Activated CD4-positive, alpha-beta memory T cell treated with anti-CD3 and anti-CD28 coated beads, Interleukin-2, amount 10 ng/mL, durations not matched to agents 7 days and 5 days (primary cell): ENCODE measurements at regions not wholly inside any gene's neighbourhood (a gene's known extent, or its start where the extent isn't known, plus 50 kb on each side); places are given as distances from the start of the nearest gene placed in this dataset.
A peak's percentile ranks its signal among the peaks of the same experiment; 100 is the strongest.

Source experiments
- CTCF ChIA-PET: fragments of 350-600 bp; sonication (Branson Sonifier 250); formaldehyde crosslinking; loops from one replicate; lab custom pipeline; 2021; ENCODE audit warnings: antibody characterized with exemption, inconsistent platforms; lab: Charles Lee
- POLR2A ChIA-PET: fragments of 350-600 bp; sonication (Branson Sonifier 250); formaldehyde crosslinking; loops from one replicate; lab custom pipeline; 2021; ENCODE audit warnings: antibody characterized with exemption; lab: Charles Lee
- DNase-seq: peaks from one replicate; pipeline ENCODE4 v3.0.0-alpha.2; 2020
- H3K27ac Mint-ChIP-seq: one replicate; pipeline ENCODE4 v1.8.0; 2021; ENCODE audit warnings: mild to moderate bottlenecking, mixed read lengths
- H3K27me3 Mint-ChIP-seq: one replicate; pipeline ENCODE4 v1.8.0; 2021; ENCODE audit warnings: mixed read lengths
- H3K36me3 Mint-ChIP-seq: one replicate; pipeline ENCODE4 v1.8.0; 2021; ENCODE audit warnings: low read depth, mixed read lengths
- H3K4me1 Mint-ChIP-seq: one replicate; pipeline ENCODE4 v1.8.0; 2021; ENCODE audit warnings: mixed read lengths
- H3K4me3 Mint-ChIP-seq: one replicate; pipeline ENCODE4 v1.8.0; 2021; ENCODE audit warnings: mild to moderate bottlenecking, mixed read lengths
- H3K9me3 Mint-ChIP-seq: one replicate; pipeline ENCODE4 v1.8.0; 2021; ENCODE audit warnings: mixed read lengths

DNA sequence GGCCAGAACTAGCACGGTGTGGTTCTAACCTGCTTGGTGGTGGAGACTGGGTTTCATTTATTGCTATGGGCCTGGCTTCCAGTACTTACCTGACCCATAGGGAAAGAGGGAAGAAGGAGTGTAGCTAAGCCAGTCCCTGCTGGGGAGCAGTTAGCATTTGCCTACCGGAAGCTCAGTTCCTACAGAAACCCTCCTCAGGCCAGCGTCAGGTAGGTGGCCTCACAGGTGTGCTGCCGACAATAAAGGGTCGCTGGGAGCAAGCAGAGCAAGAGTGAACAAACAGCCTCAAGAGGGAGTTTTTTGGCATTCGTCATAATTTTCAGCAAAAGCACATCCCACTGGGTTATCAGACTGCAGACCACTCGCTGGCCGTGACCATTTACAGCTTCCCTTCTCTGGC, 740.6 kb upstream of the TENM3 start:
- CTCF ChIA-PET, result no interaction called here

DNA sequence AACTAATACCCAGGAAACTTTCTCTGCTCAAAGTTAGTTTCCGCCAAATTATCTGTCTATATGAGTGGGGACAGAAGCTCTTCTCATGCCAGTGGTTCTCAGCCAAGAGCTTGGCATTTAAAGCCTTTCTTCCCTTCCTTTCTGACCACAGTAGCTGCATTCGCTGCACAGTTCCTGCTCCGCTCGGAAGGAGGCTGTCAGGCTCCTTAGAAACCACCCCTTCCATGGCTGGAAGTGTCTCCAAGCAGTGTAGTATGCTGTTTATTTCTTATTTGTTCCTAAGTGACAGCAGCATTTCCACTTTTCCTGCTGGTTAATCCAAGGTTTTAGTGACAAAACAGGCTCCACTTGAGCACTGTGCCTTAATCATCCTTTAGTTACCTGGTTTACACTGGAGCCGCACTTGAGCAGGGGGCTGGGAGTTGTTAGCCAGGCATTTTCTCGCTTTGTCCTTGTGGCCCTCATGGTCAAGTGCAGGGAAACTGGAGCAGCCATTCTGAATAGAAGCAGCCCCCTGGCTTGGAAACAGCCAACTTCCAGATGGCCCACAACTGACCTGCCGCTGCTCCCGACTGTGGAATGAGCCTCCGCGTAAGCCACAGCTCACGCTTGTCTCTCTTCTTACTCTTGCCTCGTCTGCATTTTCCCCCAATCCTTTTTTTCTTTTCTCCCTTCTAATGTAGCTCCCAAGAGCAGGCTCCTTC, 739.4 kb upstream of the TENM3 start:
- no peaks in the 10 kb centered on the region for H3K36me3 Mint-ChIP-seq
- no peak overlapping the region for H3K4me3 Mint-ChIP-seq
- H3K9me3 Mint-ChIP-seq, result peaks cover 2% of the 10 kb centered on the region
- H3K4me1 Mint-ChIP-seq, result no peaks in the 10 kb centered on the region
- DNase-seq, result no peak
- CTCF ChIA-PET, result no interaction called here
- no peaks in the 10 kb centered on the region for H3K27me3 Mint-ChIP-seq
- no peak overlapping the region for H3K27ac Mint-ChIP-seq
- POLR2A ChIA-PET, result no interaction called here

More for the DNA sequence above, 740.6 kb upstream of the TENM3 start:
- H3K4me3 Mint-ChIP-seq, result no peak overlapping the region
- H3K27ac Mint-ChIP-seq, result no peak overlapping the region
- DNase-seq, result no peak
- POLR2A ChIA-PET, result no interaction called here
- H3K9me3 Mint-ChIP-seq, result peaks cover 2% of the 10 kb centered on the region
- H3K36me3 Mint-ChIP-seq, result no peaks in the 10 kb centered on the region
- H3K4me1 Mint-ChIP-seq, result no peaks in the 10 kb centered on the region
- H3K27me3 Mint-ChIP-seq, result no peaks in the 10 kb centered on the region

DNA sequence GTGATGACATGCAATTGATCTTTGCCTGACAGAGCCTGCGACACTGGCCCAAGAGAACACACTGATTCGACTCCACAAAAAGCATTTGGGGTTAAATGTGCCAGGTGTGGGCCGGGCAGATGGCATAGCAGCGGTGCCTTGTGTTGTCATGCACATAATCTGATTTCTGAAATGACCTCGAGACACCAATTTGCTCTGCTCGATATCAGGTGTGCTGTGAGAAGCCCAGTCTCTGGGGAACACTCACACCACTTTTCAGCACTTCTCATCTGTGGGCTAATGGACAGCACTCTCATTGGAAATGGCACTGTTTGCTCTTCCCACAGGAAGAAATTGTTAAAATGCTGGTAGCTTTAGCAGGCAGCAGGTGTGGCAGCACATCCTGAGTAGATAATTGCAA, 738.3 kb upstream of the TENM3 start:
- Mint-ChIP-seq H3K27ac (no peak overlapping the region), H3K4me3 (no peak overlapping the region), H3K9me3 (peaks cover 4% of the 10 kb centered on the region), H3K4me1 (no peaks in the 10 kb centered on the region), H3K36me3 (no peaks in the 10 kb centered on the region), H3K27me3 (no peaks in the 10 kb centered on the region)
- CTCF ChIA-PET, result no interaction called here
- POLR2A ChIA-PET, result no interaction called here
- DNase-seq, result no peak

DNA sequence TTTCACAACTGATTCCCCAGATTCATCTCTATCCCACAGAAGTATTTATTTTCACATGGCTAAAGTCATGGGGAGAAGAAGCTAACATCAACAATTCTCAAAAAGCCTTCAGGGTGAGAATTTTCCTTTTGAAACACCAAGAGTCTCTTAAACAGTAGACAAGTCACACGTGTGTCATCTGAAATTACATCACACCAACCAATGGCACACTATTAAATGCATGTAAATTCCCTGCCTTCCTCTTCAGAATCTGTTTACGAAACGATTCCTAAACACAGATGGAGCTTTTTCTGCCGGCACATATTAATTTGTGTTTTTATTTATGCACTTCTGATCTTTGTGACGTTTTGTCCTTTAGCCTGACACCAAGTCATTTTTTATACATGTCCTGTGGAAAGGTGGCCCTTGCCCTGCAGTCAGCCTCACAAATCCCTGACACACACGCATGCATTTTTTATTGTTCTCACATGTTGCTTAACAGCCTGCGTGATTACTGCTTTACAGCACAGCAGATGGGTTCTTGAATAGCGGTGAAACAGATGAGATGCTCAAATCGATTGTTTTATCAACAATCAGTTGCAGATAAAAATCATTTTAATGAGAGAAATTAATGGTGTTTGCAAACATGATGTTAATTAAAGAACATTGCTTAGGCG, 735.9 kb upstream of the TENM3 start:
- CTCF ChIA-PET, result no interaction called here
- no peak for DNase-seq
- Mint-ChIP-seq H3K4me3 (no peak overlapping the region), H3K27ac (no peak overlapping the region), H3K4me1 (no peaks in the 10 kb centered on the region), H3K36me3 (no peaks in the 10 kb centered on the region), H3K27me3 (no peaks in the 10 kb centered on the region), H3K9me3 (peaks cover 4% of the 10 kb centered on the region)
- POLR2A ChIA-PET, result no interaction called here

DNA sequence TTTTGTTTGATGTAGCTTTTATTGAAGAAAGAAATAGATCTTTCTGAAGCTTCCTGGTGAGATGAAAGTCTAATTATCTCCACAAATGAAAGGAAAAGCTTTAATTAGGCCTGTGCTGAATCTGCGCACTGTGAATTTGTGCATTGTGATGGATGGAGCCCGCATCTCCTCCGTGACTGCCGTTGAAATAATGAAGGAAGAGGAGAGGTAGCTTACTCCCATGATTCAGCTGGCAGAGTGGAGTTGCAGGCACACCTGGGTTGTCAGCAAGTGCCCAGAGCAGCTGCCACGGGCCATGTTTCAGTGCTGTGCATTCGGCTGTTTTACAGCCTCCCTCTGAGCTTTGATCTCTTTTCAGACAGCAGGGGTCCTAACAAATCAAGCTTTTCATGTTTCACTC, 735.3 kb upstream of the TENM3 start:
- H3K27ac Mint-ChIP-seq, result no peak overlapping the region
- CTCF ChIA-PET, result interaction anchor here (0.7 kb wide), 1 partner anchor 809 kb away, joined by 4 read pairs; no protein-coding TSS in a partner anchor
- H3K9me3 Mint-ChIP-seq, result peaks cover 4% of the 10 kb centered on the region
- H3K4me3 Mint-ChIP-seq, result no peak overlapping the region
- POLR2A ChIA-PET, result no interaction called here
- no peaks in the 10 kb centered on the region for H3K27me3 Mint-ChIP-seq
- no peaks in the 10 kb centered on the region for H3K4me1 Mint-ChIP-seq
- DNase-seq, result no peak
- no peaks in the 10 kb centered on the region for H3K36me3 Mint-ChIP-seq

DNA sequence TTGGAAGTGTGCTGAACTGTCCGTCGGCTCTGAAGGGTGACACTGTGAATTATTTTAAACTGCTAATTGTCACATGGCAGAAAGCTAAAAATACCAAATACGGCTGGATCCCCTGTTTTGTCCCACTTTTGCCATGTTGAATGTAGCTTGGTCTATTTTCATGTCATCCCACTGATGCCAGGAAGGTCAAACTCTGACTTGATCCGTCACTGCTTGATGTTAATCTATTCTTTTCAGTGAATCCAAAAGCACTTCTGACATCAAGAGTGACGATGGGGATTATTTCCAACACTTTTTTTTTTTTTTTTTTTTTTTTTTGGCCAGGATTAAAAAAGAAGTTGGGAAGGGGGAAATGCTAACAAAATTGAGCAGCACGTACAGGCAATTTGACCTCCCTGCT, 734.6 kb upstream of the TENM3 start:
- Mint-ChIP-seq H3K4me3 (no peak overlapping the region), H3K36me3 (no peaks in the 10 kb centered on the region), H3K27me3 (no peaks in the 10 kb centered on the region), H3K9me3 (peaks cover 4% of the 10 kb centered on the region), H3K27ac (no peak overlapping the region), H3K4me1 (no peaks in the 10 kb centered on the region)
- POLR2A ChIA-PET, result no interaction called here
- DNase-seq, result no peak
- CTCF ChIA-PET, result interaction anchor here (0.7 kb wide), 1 partner anchor 808 kb away, joined by 4 read pairs; no protein-coding TSS in a partner anchor

DNA sequence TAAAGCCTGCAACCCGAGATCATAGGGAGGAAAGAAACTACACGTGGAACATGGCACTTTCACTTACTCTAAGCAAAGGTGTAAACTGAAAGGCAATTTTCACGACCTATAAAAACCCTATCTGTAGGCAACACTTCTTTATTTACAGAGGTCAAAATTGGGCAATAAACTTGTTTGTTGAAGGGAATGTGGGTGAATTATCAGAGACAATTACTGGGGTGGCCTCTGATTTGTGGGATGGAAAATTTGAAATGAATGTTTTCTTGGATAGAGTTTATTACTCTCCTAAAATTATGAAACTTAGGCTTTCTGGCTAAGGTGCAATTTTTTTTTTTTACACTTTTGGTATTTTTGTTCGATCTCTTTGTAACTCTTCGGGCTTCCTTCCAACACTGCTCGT, 734.1 kb upstream of the TENM3 start:
- POLR2A ChIA-PET, result no interaction called here
- Mint-ChIP-seq H3K27ac (no peak overlapping the region), H3K4me1 (no peaks in the 10 kb centered on the region), H3K4me3 (no peak overlapping the region), H3K9me3 (peaks cover 4% of the 10 kb centered on the region), H3K36me3 (no peaks in the 10 kb centered on the region), H3K27me3 (no peaks in the 10 kb centered on the region)
- CTCF ChIA-PET, result no interaction called here
- no peak for DNase-seq

DNA sequence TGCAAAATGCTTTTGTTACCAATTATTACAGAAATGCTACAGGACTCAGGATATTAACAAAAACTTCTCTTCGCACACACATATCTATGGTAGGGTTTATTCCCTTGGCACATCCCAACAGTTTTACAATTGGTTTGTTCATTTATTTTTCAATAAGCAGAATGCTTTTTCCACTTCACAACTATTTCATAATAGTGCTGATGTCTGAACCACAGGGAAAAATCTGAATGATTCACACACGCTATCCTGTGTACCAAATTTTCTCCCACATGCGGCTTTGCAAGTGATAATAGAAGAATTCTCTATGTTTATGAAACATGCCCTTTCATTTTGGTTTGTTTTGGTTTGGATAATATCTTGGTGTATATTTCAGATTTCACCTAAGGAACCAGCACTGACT, 725.7 kb upstream of the TENM3 start:
- Mint-ChIP-seq H3K27ac (no peak overlapping the region), H3K4me3 (no peak overlapping the region)
- POLR2A ChIA-PET, result no interaction called here

DNA sequence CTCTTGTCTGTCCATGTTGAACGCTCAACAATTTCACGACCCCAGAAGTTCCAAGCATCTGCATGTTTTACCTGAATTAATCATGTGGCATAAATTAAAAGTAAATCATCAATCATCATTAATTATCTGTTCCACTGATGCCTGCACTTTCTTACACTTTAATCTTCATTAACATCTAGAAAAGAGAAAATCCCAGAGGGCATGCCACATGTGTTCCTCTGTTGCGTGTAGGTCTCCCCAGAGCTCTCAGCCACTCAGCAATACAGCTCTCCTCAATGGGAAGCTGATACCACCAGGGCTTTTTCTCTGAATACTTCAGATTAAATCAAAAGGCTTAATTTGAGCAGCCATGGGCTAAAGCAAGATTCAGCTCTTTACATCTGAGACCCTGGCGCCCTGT, 722.4 kb upstream of the TENM3 start:
- no peaks in the 10 kb centered on the region for H3K27me3 Mint-ChIP-seq
- H3K9me3 Mint-ChIP-seq, result peaks cover 4% of the 10 kb centered on the region
- POLR2A ChIA-PET, result no interaction called here
- CTCF ChIA-PET, result no interaction called here
- no peak overlapping the region for H3K4me3 Mint-ChIP-seq
- no peaks in the 10 kb centered on the region for H3K4me1 Mint-ChIP-seq
- H3K27ac Mint-ChIP-seq, result no peak overlapping the region
- no peak for DNase-seq
- no peaks in the 10 kb centered on the region for H3K36me3 Mint-ChIP-seq

More for the DNA sequence above, 725.7 kb upstream of the TENM3 start:
- Mint-ChIP-seq H3K27me3 (no peaks in the 10 kb centered on the region), H3K36me3 (no peaks in the 10 kb centered on the region), H3K4me1 (no peaks in the 10 kb centered on the region), H3K9me3 (peaks cover 6% of the 10 kb centered on the region)
- CTCF ChIA-PET, result no interaction called here
- no peak for DNase-seq

DNA sequence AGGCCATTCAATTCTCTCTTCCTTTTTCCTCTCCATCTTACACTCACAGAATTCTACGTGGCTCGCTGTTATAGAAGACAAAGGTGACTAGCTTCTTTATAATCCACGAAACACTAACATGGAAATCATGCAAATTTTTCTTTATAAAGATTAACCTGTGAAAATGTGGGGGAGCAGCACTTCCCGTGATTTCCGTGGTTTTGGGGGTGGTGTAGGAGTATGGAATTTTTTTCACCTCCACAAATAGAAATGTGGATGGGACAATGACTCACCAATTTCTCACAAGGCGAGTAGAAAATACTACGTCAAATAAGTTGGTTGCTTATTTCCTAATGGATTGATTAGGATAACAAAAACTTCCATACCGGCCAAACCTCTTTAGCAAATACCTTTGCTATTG, 719.2 kb upstream of the TENM3 start:
- Mint-ChIP-seq H3K4me3 (no peak overlapping the region), H3K9me3 (no peaks in the 10 kb centered on the region), H3K4me1 (no peaks in the 10 kb centered on the region), H3K27me3 (no peaks in the 10 kb centered on the region), H3K36me3 (no peaks in the 10 kb centered on the region), H3K27ac (no peak overlapping the region)
- ChIA-PET POLR2A (no interaction called here), CTCF (no interaction called here)
- DNase-seq, result no peak

DNA sequence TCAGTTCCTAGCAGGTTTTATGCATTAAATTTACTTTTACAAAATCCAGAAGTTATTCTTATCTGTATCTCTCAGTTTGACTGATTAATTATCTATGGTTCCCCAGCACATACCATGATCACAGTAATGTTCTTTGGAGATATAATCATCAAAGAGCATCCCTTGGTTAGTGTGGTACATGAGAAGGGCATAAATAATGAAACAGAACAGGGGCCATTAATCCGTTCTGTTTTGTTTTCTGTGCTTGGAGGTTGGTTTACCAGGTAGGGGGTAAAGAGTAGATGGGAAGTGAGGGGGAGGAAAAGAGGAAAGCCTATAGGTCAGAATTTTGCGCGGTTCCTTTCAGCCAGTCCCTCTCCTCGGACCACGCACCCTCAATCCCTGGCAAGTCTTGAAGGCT, 718.7 kb upstream of the TENM3 start:
- Mint-ChIP-seq H3K36me3 (no peaks in the 10 kb centered on the region), H3K27ac (no peak overlapping the region), H3K9me3 (no peaks in the 10 kb centered on the region), H3K4me1 (no peaks in the 10 kb centered on the region), H3K27me3 (no peaks in the 10 kb centered on the region), H3K4me3 (no peak overlapping the region)
- ChIA-PET POLR2A (no interaction called here), CTCF (interaction anchor here (0.6 kb wide), 1 partner anchor 217 kb away, joined by 4 read pairs; no protein-coding TSS in a partner anchor)
- DNase-seq, result no peak

DNA sequence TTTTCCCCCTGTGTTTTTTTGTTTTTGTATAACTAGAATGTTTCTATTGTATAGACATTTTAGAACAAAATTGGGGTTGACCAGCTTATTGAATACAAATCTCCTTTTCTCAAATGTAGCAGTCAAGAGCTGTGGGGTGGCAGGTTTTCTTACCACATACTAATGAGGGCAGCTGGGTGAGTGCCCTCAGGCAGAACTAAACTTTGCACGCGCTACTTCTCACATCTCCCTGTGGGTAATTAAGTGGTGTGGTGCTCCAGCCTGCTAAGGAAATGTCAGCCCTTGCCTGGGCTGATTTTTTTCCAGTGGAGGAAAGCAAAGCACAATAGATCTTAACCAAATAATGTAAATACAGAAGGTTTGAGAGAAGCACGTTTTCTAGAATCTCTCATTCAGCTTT, 717.6 kb upstream of the TENM3 start:
- no peaks in the 10 kb centered on the region for H3K27me3 Mint-ChIP-seq
- CTCF ChIA-PET, result no interaction called here

DNA sequence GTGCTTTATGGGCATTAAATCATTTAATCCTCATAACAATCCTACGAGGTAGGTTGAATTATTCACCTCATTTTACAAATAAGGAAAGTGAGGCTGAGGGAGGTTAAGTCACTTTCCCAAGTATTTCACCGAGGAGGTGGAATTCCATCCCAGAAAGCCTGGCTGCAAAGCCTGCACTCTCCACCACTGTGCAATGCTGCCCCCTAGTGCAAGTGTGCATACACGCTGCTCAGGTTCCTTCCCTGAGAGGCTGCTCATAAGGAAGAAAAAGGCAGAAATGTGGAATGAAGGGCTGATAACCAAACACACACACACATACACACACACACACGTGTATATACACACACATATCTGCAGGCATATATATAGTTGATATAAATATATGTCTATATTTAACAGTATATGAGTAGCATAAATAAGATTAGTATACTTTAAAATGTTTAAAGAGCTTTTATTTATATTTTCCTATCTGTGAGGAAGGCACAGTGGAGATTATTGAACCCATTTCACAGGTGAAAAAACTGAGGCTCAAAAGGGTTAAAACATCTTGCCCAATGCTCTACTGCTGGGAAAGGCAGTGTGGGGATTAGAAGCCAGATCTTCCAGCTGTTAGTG, 714.5 kb upstream of the TENM3 start:
- H3K27ac Mint-ChIP-seq, result no peak overlapping the region
- no peaks in the 10 kb centered on the region for H3K4me1 Mint-ChIP-seq
- ChIA-PET CTCF (interaction anchor here (0.6 to 1.6 kb wide), 7 partner anchors 14 to 388 kb away, joined by 3 to 4 read pairs (median 3); no protein-coding TSS in a partner anchor), POLR2A (no interaction called here)
- H3K36me3 Mint-ChIP-seq, result no peaks in the 10 kb centered on the region
- H3K9me3 Mint-ChIP-seq, result no peaks in the 10 kb centered on the region
- no peak overlapping the region for H3K4me3 Mint-ChIP-seq
- H3K27me3 Mint-ChIP-seq, result no peaks in the 10 kb centered on the region
- peak; percentile 26 for DNase-seq

More for the DNA sequence above, 717.6 kb upstream of the TENM3 start:
- Mint-ChIP-seq H3K4me3 (no peak overlapping the region), H3K4me1 (no peaks in the 10 kb centered on the region), H3K36me3 (no peaks in the 10 kb centered on the region), H3K27ac (no peak overlapping the region), H3K9me3 (no peaks in the 10 kb centered on the region)
- no peak for DNase-seq
- POLR2A ChIA-PET, result no interaction called here
